Activated CD8-positive, alpha-beta T cell treated with anti-CD3 and anti-CD28 coated beads, Interleukin-2, amount 10 ng/mL, durations not matched to agents 7 days and 5 days (primary cell): ENCODE measurements at regions not wholly inside any gene's neighbourhood (a gene's known extent, or its start where the extent isn't known, plus 50 kb on each side); places are given as distances from the start of the nearest gene placed in this dataset.

Source experiments
- ATAC-seq: fragments of 150-1000 bp; cut with Tn5 transposase; one replicate; pipeline ENCODE4 v1.10.0; 2021; ENCODE audit warnings: moderate library complexity
- CTCF ChIA-PET: fragments of 350-600 bp; sonication (Branson Sonifier 250); formaldehyde crosslinking; loops from one replicate; lab custom pipeline; 2021; ENCODE audit warnings: antibody characterized with exemption; lab: Charles Lee
- POLR2A ChIA-PET: fragments of 350-600 bp; sonication (Branson Sonifier 250); formaldehyde crosslinking; loops from one replicate; lab custom pipeline; 2021; ENCODE audit warnings: antibody characterized with exemption; lab: Charles Lee
- DNase-seq: peaks from one replicate; pipeline ENCODE4 v3.0.0-alpha.2; 2020
- H3K27ac Mint-ChIP-seq: one replicate; pipeline ENCODE4 v1.8.0; 2021; ENCODE audit warnings: mild to moderate bottlenecking, mixed read lengths
- H3K27me3 Mint-ChIP-seq: one replicate; pipeline ENCODE4 v1.8.0; 2021; ENCODE audit warnings: low read depth, mixed read lengths
- H3K36me3 Mint-ChIP-seq: one replicate; pipeline ENCODE4 v1.8.0; 2021; ENCODE audit warnings: low read depth, mixed read lengths
- H3K4me1 Mint-ChIP-seq: one replicate; pipeline ENCODE4 v1.8.0; 2021; ENCODE audit warnings: low read depth, mixed read lengths
- H3K4me3 Mint-ChIP-seq: one replicate; pipeline ENCODE4 v1.8.0; 2021; ENCODE audit warnings: mild to moderate bottlenecking, mixed read lengths
- H3K9me3 Mint-ChIP-seq: one replicate; pipeline ENCODE4 v1.8.0; 2022; ENCODE audit warnings: mixed read lengths; ENCODE audit not compliant: insufficient read depth

DNA sequence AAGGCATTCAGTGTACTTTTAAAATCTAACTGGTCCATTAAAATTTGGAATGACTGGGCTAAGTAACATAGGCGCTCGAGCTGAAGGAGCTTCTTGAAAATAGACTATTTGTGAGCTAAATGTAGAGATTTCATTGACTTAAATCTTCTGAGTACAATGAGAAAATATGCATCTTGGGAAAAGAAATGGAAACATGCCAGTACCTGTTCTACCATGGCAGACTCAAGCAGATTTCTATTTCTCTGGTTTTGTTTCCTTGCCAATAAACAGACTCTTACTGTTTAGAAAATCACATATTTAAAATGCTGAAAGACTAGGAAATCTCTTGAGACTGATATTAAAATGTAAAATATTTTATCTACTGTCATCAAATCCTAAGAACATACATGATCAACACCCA is 678.1 kb downstream of the FAT4 start:
- Mint-ChIP-seq H3K27ac (no peak overlapping the region), H3K27me3 (no peaks in the 10 kb centered on the region), H3K36me3 (no peaks in the 10 kb centered on the region), H3K4me3 (no peak overlapping the region), H3K9me3 (peaks cover 4% of the 10 kb centered on the region), H3K4me1 (no peaks in the 10 kb centered on the region)
- ATAC-seq: no peak
- no peak for DNase-seq
- POLR2A ChIA-PET: no interaction called here
- CTCF ChIA-PET: no interaction called here

DNA sequence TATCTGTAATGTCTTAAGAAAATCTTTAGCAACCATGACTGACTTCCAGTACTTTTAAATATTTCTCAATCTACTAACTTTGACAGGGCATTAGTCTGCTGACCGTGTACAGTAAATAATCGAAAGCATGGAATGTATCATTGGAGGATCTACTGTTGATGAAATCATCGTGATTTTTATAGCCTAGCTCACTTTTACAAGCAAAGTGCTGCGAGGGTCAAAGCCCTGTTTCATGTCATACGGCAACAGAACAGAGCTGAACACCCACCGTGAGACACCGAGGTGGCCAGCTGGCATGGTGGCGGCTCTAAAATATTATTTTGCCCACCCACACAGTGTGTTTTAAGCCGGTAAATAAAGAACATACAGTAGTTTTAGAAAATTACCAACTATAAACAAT is 679.3 kb downstream of the FAT4 start:
- Mint-ChIP-seq H3K27me3 (no peaks in the 10 kb centered on the region), H3K36me3 (no peaks in the 10 kb centered on the region), H3K9me3 (peaks cover 4% of the 10 kb centered on the region), H3K27ac (no peak overlapping the region), H3K4me1 (no peaks in the 10 kb centered on the region), H3K4me3 (no peak overlapping the region)
- ChIA-PET CTCF (no interaction called here), POLR2A (no interaction called here)
- ATAC-seq (no peak), DNase-seq (no peak)

DNA sequence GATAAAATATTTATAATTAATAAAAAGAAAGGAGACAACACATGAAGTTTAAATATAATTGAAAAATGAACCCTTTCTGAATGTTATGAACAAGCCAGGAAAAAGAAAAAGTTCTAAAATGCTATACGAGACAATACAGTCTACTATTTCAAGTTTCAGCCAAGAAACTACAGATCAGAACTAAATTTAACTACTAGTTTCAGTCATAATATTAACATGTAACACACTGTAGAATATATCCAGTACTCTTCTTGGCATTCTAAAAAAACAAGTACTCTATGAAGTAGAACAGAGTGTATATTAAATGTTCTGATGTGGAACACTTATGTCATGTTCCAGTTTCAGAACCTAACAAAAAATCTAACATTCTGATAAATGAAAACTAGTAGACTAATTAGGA is 679.7 kb downstream of the FAT4 start:
- Mint-ChIP-seq H3K27ac (no peak overlapping the region), H3K36me3 (no peaks in the 10 kb centered on the region), H3K4me3 (no peak overlapping the region), H3K4me1 (no peaks in the 10 kb centered on the region), H3K9me3 (peaks cover 4% of the 10 kb centered on the region), H3K27me3 (no peaks in the 10 kb centered on the region)
- ChIA-PET POLR2A (no interaction called here), CTCF (no interaction called here)
- DNase-seq (no peak), ATAC-seq (no peak)

DNA sequence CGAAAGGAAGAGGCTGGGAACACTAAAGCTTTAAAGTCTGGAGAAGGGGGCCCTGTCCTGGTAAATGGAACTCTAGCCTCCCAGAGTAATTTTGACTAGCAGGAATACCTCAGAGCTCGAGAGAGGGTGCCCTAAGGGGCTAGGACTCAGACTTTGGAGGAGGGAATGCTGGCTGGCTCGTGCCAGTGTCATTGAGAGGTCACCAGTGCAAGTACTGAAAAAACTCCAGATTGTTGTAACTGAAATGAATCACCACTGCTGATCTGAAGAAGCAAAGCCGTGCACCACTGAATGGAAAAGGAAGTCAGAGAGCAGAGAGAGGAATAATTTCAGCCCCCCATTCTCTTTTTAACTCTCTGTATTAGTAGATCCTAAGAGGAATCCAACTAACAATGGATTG is 690.2 kb downstream of the FAT4 start:
- Mint-ChIP-seq H3K9me3 (peaks cover 9% of the 10 kb centered on the region), H3K36me3 (no peaks in the 10 kb centered on the region), H3K4me1 (no peaks in the 10 kb centered on the region), H3K27ac (no peak overlapping the region), H3K4me3 (no peak overlapping the region), H3K27me3 (no peaks in the 10 kb centered on the region)
- no peak for ATAC-seq
- ChIA-PET CTCF (no interaction called here), POLR2A (no interaction called here)
- no peak for DNase-seq

DNA sequence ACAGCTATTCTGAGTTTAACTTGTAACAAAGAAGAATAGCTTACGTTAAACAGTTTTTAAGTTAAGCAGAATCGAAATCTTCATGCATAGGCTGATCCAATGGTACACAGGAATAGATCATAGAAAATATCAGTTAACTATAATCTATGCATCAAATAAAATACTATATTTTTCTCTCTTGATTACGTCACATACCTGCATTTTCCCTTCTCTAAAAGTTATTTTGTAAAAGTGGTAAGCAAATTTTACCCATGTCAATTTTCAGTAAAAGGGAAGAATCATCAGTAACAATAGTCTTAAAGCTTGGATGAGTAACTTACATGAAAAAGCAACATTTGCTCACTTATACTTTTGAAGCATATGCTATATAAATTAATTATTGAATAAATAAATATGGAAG is 692.4 kb downstream of the FAT4 start:
- peaks cover 13% of the 10 kb centered on the region for H3K9me3 Mint-ChIP-seq
- no peak overlapping the region for H3K27ac Mint-ChIP-seq
- no peak for ATAC-seq
- H3K4me1 Mint-ChIP-seq: no peaks in the 10 kb centered on the region
- DNase-seq: no peak
- H3K27me3 Mint-ChIP-seq: no peaks in the 10 kb centered on the region
- POLR2A ChIA-PET: no interaction called here
- no peak overlapping the region for H3K4me3 Mint-ChIP-seq
- H3K36me3 Mint-ChIP-seq: no peaks in the 10 kb centered on the region
- CTCF ChIA-PET: no interaction called here

DNA sequence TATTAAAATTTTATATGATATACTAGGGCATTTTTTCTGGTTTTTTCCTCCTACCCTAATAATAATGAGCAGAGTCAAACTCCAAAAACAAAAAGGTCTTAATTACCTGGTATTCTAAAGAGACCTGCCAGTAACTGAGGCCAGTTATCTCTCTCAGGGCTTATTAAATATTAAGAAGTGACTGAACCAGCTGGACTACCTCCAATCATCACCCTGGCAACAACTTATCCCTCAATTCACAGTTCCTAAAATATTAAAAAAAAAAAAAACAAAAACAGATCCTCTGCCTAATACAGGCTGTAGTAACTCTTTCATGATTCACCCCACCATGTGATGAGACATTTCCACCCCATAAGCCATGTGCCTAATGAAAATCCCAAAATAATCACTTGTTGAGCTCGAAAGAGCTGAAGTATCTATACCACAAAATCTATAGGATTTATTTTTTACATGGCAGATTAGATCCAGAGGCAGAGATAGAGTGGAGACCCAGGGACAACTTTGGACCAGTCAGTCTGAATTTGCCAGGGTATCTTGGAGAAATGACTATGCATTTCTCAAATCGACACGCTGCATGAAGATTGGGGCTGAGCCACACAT is 698.0 kb downstream of the FAT4 start:
- Mint-ChIP-seq H3K27me3 (no peaks in the 10 kb centered on the region), H3K4me3 (no peak overlapping the region), H3K4me1 (no peaks in the 10 kb centered on the region), H3K36me3 (no peaks in the 10 kb centered on the region), H3K27ac (no peak overlapping the region), H3K9me3 (peaks cover 13% of the 10 kb centered on the region)
- no peak for ATAC-seq
- ChIA-PET CTCF (no interaction called here), POLR2A (no interaction called here)
- DNase-seq: no peak

DNA sequence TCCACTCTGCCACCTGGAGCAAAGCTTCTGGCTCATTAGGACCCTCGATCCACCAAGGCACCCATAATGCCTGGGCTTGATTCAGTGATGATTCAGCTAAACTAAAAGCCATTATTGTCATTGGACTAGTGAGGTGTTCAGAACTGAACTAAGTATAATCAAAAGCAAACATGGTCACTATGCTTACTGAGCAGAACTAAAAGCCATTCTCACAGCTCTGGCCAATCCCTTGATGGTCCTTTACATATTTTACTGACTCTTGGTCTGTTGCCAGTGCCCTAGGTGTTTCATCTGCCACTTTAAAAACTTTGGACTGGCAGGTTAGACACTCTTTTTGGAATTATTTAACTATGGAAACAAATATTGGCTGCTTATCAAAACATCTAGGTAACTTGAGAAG is 703.5 kb downstream of the FAT4 start:
- ATAC-seq (no peak), DNase-seq (no peak)
- Mint-ChIP-seq H3K9me3 (no peaks in the 10 kb centered on the region), H3K4me1 (no peaks in the 10 kb centered on the region), H3K4me3 (no peak overlapping the region), H3K36me3 (no peaks in the 10 kb centered on the region), H3K27ac (no peak overlapping the region), H3K27me3 (no peaks in the 10 kb centered on the region)
- ChIA-PET CTCF (no interaction called here), POLR2A (no interaction called here)

DNA sequence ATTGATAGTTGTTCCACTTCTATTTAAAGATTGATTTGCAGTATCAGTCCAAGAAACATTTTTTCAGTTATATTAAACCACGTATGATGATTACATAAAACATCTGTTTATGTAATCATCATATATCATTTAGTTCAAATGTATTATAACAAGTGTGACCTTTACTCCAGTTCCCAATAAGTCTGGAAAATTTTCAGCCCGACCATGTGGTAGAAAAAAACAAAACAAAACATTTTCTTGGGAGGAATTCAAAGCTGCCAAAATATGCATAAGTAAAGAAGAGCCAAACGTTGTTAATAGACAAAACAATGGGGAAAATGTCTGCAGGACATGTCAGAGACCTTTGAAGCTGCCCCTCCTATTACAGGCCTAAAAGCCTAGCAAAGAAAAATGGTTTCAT is 709.1 kb downstream of the FAT4 start:
- CTCF ChIA-PET: no interaction called here
- POLR2A ChIA-PET: no interaction called here
- ATAC-seq (no peak), DNase-seq (no peak)
- Mint-ChIP-seq H3K9me3 (peaks cover 7% of the 10 kb centered on the region), H3K4me1 (no peaks in the 10 kb centered on the region), H3K4me3 (no peak overlapping the region), H3K27ac (no peak overlapping the region), H3K36me3 (no peaks in the 10 kb centered on the region), H3K27me3 (no peaks in the 10 kb centered on the region)

DNA sequence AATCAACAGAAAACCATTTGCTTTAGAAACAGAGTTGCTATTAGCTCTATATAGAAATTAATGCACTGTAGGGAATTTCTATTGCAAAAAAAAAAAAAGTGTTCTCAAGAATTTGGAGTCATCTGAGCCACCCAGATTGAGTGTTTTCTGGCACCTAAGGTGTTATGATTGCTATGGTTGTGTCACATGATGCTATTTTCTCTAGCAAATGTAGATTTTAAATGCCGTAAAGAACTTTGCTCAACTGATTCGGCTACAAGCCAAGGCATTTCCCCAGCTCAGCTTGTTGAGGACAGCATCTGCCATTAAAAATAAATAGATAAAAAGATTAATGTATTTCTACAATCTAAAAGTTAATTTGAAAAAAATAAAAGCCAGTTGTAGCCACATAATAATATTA is 712.8 kb downstream of the FAT4 start:
- ChIA-PET POLR2A (no interaction called here), CTCF (no interaction called here)
- Mint-ChIP-seq H3K27me3 (no peaks in the 10 kb centered on the region), H3K4me1 (no peaks in the 10 kb centered on the region), H3K9me3 (peaks cover 13% of the 10 kb centered on the region), H3K4me3 (no peak overlapping the region), H3K27ac (no peak overlapping the region), H3K36me3 (no peaks in the 10 kb centered on the region)
- DNase-seq (no peak), ATAC-seq (no peak)

DNA sequence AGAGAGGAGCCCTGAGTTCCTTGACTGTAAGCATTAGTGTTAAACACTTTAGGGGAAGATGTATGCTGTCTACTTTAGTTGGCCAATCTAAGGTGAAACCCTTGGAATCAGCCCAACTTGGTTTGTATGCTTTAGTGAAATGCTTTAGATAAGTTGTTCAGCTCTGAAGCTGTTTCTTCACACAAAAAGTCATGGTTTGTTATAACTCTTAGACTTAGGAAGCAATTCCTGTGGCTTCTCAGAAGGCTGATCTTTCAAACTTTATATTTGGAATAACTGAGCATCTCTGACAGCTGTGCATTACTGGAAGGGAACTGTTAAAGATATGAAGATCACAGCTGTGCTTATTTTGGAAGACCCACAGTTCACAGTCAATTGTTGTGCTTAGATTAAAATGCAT is 714.1 kb downstream of the FAT4 start:
- H3K4me3 Mint-ChIP-seq: no peak overlapping the region
- ATAC-seq (no peak), DNase-seq (no peak)
- no peak overlapping the region for H3K27ac Mint-ChIP-seq
- no peaks in the 10 kb centered on the region for H3K4me1 Mint-ChIP-seq
- ChIA-PET CTCF (no interaction called here), POLR2A (no interaction called here)
- peaks cover 13% of the 10 kb centered on the region for H3K9me3 Mint-ChIP-seq
- H3K27me3 Mint-ChIP-seq: no peaks in the 10 kb centered on the region
- no peaks in the 10 kb centered on the region for H3K36me3 Mint-ChIP-seq

DNA sequence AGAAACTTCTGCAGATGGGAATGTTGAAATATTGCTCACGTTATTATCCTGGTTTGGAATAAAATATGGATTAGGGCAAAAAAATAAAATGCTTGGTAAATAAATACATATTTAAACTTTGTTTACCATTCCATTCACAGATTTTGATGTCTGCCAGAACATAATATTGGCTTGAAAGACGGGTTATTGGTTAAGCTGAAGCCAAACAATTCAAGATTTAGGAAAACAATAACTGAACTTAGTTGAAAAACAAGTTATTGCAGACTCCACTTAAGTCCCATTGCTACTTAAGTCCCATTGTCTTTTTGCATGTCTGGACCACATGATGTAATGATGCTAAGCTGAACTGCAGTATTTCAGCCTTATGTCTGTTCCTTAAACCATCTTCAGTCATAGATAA is 722.5 kb downstream of the FAT4 start:
- no peaks in the 10 kb centered on the region for H3K36me3 Mint-ChIP-seq
- no peaks in the 10 kb centered on the region for H3K27me3 Mint-ChIP-seq
- ChIA-PET POLR2A (no interaction called here), CTCF (no interaction called here)
- H3K4me3 Mint-ChIP-seq: no peak overlapping the region
- DNase-seq (no peak), ATAC-seq (no peak)
- no peak overlapping the region for H3K27ac Mint-ChIP-seq
- H3K4me1 Mint-ChIP-seq: no peaks in the 10 kb centered on the region
- no peaks in the 10 kb centered on the region for H3K9me3 Mint-ChIP-seq

DNA sequence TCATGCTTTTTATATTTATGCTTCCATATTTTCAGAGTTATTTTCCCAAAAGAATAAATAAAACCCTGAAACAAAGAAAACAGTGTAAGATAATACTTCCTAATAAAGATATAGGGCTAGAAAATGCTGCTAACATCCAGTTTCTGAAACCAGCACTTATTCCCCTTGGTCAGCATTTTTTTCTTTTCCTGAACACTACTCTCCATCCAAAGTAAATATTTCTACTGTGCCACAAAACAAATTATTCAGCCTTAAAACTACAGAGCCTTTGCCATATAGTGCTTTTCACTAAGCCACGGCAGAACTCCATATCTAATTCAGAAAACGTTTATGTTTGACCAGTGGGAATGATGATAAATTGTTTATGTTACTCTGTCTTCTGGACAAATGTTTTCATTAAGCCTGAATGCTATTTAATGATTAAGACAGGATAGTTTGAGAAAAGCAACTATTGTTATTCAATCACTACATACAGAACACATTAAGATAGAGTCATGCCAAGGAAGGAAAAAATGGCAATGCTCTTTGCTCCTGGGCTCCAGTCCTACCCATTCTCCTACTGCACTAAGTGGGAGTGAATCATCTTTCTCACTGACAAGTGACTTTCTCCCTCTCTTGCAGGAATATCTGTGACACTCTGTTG is 723.9 kb downstream of the FAT4 start:
- H3K9me3 Mint-ChIP-seq: no peaks in the 10 kb centered on the region
- H3K27me3 Mint-ChIP-seq: no peaks in the 10 kb centered on the region
- no peak for ATAC-seq
- CTCF ChIA-PET: no interaction called here
- H3K4me3 Mint-ChIP-seq: no peak overlapping the region
- no peaks in the 10 kb centered on the region for H3K36me3 Mint-ChIP-seq
- H3K27ac Mint-ChIP-seq: no peak overlapping the region
- no peaks in the 10 kb centered on the region for H3K4me1 Mint-ChIP-seq
- POLR2A ChIA-PET: no interaction called here
- no peak for DNase-seq

DNA sequence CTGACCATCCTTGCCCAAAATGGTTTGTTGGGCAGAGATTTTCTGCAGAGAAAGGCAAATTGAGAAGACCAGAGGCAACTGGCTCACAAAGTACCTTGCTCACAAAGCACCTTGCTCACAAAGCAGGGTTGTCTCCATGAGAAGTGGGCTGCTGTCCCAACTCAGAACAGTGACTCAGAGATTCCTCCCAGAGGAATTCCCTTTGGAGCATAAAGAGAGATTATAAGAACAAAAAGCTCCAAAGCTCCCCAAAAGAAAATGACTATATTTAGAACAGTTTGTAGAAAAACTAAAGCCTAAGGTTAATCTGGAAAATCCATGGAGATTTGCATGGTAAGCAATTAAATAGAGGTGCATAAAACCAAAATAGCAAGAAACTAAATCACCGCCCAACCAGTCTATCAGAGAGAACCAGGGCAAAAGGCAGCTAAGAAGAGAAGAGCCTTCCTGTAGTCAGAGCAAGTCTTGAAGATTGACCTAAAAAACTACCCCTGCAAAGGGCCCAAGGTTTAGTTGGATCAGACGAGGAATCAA is 731.4 kb downstream of the FAT4 start:
- no peak for ATAC-seq
- H3K4me1 Mint-ChIP-seq: no peaks in the 10 kb centered on the region

More for the DNA sequence above, 731.4 kb downstream of the FAT4 start:
- Mint-ChIP-seq H3K36me3 (no peaks in the 10 kb centered on the region), H3K27ac (no peak overlapping the region), H3K4me3 (no peak overlapping the region), H3K27me3 (no peaks in the 10 kb centered on the region), H3K9me3 (no peaks in the 10 kb centered on the region)
- POLR2A ChIA-PET: no interaction called here
- CTCF ChIA-PET: no interaction called here
- DNase-seq: no peak
